OCI-LY7 (cell line): ENCODE measurements at regions not wholly inside any gene's neighbourhood (a gene's known extent, or its start where the extent isn't known, plus 50 kb on each side); places are given as distances from the start of the nearest gene placed in this dataset.

ENCODE experiments used
- EZH2phosphoT487 ChIP-seq: fragments of 200-600 bp; sonication (generic); IDR thresholded peaks from 2 replicates; pipeline ENCODE4 v1.6.1; 2018; ENCODE audit warnings: low read depth, borderline replicate concordance, mild to moderate bottlenecking, mixed run types, antibody characterized with exemption, low read length, moderate library complexity, mixed read lengths
- TF ChIP-seq, protein P1 (sequence below): fragments of 200-600 bp; sonication (generic); conservative IDR thresholded peaks from 2 replicates; pipeline ENCODE4 v1.5.1; 2014; ENCODE audit warnings: mild to moderate bottlenecking, antibody characterized with exemption, low read length, moderate library complexity, mixed read lengths

DNA sequence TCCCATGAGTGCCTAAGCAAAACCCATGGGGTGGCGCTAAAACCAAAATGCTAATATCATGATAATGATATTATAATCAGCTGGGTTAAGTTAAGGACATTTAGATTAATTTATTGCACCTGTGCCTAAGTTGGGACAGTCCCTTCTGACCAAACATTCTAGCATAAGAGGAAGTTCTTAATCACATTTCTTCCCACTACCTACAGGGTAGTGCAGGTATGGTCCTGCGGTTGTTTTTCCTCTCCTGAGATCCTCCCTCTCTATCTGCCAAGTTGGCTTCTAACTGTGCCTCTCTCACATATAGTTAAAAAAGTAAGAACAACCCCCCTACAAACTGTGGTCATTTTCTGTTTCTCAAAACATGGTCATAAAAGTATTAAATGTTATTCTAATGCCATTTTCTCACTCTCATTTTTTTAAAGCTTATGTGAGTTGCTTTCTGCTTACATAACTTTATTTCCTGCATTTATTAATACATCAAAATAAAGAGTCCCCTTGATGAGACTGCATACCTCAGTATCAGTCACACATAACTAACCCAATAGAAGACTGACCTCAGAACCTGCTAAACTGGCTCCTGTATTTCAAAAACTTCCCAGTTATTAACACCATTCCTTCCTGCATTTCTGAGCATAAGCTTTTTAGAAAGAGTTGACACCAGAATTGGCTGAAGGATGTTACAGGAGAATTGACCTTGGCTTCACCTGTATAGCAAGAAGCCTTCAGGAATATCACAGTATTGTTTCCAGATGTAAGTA, 1332.5 kb downstream of the FSTL5 start:
- TF ChIP-seq, protein P1, sequence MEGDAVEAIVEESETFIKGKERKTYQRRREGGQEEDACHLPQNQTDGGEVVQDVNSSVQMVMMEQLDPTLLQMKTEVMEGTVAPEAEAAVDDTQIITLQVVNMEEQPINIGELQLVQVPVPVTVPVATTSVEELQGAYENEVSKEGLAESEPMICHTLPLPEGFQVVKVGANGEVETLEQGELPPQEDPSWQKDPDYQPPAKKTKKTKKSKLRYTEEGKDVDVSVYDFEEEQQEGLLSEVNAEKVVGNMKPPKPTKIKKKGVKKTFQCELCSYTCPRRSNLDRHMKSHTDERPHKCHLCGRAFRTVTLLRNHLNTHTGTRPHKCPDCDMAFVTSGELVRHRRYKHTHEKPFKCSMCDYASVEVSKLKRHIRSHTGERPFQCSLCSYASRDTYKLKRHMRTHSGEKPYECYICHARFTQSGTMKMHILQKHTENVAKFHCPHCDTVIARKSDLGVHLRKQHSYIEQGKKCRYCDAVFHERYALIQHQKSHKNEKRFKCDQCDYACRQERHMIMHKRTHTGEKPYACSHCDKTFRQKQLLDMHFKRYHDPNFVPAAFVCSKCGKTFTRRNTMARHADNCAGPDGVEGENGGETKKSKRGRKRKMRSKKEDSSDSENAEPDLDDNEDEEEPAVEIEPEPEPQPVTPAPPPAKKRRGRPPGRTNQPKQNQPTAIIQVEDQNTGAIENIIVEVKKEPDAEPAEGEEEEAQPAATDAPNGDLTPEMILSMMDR = no peak
- TF ChIP-seq EZH2phosphoT487 = no peak
